Breast epithelium (tissue), 3 donors: ENCODE measurements at regions not wholly inside any gene's neighbourhood (a gene's known extent, or its start where the extent isn't known, plus 50 kb on each side); places are given as distances from the start of the nearest gene placed in this dataset.
"Not testable (repeated sequence)": the region's sequence is repeated elsewhere in the genome, so short reads cannot be mapped to it uniquely, and the experiment has no call there.

Experiments used
- CTCF ChIP-seq, 3 donors: fragments of 450-650 bp; IDR thresholded peaks; one replicate each; pipeline ENCODE4 v1.5.1; 2016 to 2017; ENCODE audit warnings: antibody characterized with exemption in 3 of 3, mild to moderate bottlenecking in 3 of 3, moderate library complexity in 3 of 3
- POLR2A ChIP-seq: fragments of 450-650 bp; IDR thresholded peaks from one replicate; pipeline ENCODE4 v1.6.1; 2016; ENCODE audit warnings: antibody characterized with exemption, mild to moderate bottlenecking, moderate library complexity

- not testable (repeated sequence) for TF ChIP-seq POLR2A; CTCF (IDR thresholded peaks at IDR 0.05)
Observed at GRCh38 chr2:87258887-87259286, 237.2 kb upstream of the PLGLB1 start.
